ENCODE measurements at regions not wholly inside any gene's neighbourhood (a gene's known extent, or its start where the extent isn't known, plus 50 kb on each side); places are given as distances from the start of the nearest gene placed in this dataset.

DNA sequence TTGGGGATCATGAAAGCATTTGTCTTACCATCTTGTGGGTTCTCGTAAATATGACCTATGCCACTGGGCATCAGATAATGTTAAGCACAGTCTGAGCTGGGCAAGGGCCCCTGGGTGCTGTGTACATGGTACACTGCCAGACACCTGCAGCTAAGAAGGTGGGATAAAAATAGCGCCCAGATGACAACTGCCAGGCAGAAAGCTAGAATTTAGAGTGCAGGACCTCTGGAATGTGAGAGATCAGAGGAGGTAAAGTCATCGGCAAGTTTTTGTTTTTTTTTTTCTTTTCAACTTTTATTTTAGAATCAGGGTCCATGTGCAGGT lies 53.8 kb upstream of the CYRIA start:
- Histone ChIP-seq H3K27ac (no peak overlapping the region), H3K4me3 (no peak overlapping the region), H3K36me3 (no peaks in the 10 kb centered on the region), H3K9me3 (no peaks in the 10 kb centered on the region), H3K27me3 (no peaks in the 10 kb centered on the region), H3K4me1 (no peaks in the 10 kb centered on the region)
- intact Hi-C loops (cut with DNase I) = no loop called here
- no peak for DNase-seq (ENCODE audit: extremely low spot score in 2 of 2)
- TF ChIP-seq CTCF (IDR thresholded peaks at IDR 0.05) (no peak), POLR2AphosphoS5 (IDR thresholded peaks at IDR 0.05; ENCODE audit: insufficient read depth in 1 of 2, low read depth in 1 of 2) (no peak)

DNA sequence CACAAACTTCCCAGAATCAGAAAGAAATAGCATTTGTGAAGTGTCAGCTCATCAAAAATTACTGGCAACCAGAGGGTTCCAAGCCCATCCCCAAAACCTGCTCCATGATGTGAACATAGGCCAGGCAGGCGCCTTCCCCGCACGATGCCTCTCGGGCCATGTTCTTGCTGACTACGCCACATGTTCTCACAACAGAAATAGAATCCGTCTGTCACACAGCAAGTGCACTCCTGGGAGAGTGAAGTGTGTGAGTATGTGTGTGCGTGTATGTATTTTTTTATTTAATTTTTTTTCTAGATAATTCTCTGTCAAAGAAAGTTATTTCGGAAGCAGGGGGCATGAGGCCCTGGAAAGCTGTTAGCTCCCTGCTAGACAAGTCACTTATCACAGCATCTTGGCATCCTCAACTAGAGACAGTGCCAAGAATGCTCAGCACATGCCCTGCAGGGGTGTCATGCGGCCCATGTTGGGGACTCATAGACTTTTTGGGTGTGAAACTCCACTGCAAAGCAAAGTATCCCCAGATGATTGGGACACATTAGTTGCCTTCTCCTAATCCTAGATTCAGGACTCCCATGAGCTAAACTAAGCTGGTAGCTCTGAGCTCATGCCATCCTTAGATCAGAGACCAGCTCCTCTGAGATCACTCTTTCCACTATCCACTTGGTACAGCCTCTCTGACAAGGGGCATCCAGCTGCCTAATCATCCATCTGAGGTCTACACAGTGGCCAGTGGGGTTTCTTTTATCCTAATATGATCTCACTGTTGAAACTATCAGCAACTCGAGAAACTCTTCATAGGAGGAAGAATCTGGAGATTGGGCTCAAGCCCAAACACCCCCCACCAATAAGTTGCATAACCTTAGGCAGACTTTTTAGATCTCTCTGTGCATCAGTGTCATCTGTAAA lies 53.2 kb upstream of the CYRIA start:
- Histone ChIP-seq H3K4me1 (no peaks in the 10 kb centered on the region), H3K9me3 (no peaks in the 10 kb centered on the region), H3K36me3 (no peaks in the 10 kb centered on the region), H3K27me3 (no peaks in the 10 kb centered on the region), H3K4me3 (no peak overlapping the region), H3K27ac (no peak overlapping the region)
- intact Hi-C loops (cut with DNase I) = no loop called here
- TF ChIP-seq POLR2A (IDR thresholded peaks at IDR 0.05) = no peak
- no peak for TF ChIP-seq CTCF (IDR thresholded peaks at IDR 0.05)
- no peak for TF ChIP-seq POLR2AphosphoS5 (IDR thresholded peaks at IDR 0.05; ENCODE audit: insufficient read depth in 1 of 2, low read depth in 1 of 2)
- DNase-seq (ENCODE audit: extremely low spot score in 2 of 2) = no peak

DNA sequence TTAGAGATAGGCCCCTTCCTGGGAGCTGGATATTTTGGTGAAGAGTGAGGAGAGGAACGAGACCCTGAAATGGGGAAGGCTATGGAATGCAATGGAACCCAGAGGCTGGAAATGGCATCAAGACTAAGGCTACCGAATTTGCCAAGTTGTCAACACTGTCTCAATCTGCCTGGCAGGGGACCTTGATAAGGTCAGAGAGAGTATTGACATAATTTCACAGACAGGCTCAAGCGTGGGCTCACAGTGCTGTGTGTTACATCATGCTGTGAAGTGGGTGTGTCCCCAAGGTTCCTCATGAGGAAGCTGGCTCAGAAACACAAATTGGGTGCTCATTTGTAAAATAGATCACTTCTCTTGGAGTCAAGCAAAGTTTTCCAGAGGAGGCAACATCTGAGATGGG lies 51.8 kb upstream of the CYRIA start:
- Histone ChIP-seq H3K36me3 (no peaks in the 10 kb centered on the region), H3K4me3 (no peak overlapping the region), H3K9me3 (no peaks in the 10 kb centered on the region), H3K27me3 (no peaks in the 10 kb centered on the region), H3K4me1 (no peaks in the 10 kb centered on the region), H3K27ac (no peak overlapping the region)
- no peak for DNase-seq (ENCODE audit: extremely low spot score in 2 of 2)
- intact Hi-C loops (cut with DNase I) = no loop called here
- no peak for TF ChIP-seq POLR2AphosphoS5 (IDR thresholded peaks at IDR 0.05; ENCODE audit: insufficient read depth in 1 of 2, low read depth in 1 of 2)
- TF ChIP-seq CTCF (IDR thresholded peaks at IDR 0.05) = no peak
- no peak for TF ChIP-seq POLR2A (IDR thresholded peaks at IDR 0.05)

- Histone ChIP-seq H3K9me3 (no peaks in the 10 kb centered on the region), H3K27me3 (no peaks in the 10 kb centered on the region), H3K36me3 (no peaks in the 10 kb centered on the region), H3K4me3 (no peak overlapping the region), H3K27ac (no peak overlapping the region), H3K4me1 (no peaks in the 10 kb centered on the region)
- no peak for DNase-seq (ENCODE audit: extremely low spot score in 2 of 2)
- intact Hi-C loops (cut with DNase I) = no loop called here
- TF ChIP-seq POLR2A (IDR thresholded peaks at IDR 0.05) (no peak), CTCF (IDR thresholded peaks at IDR 0.05) (no peak), POLR2AphosphoS5 (IDR thresholded peaks at IDR 0.05; ENCODE audit: insufficient read depth in 1 of 2, low read depth in 1 of 2) (no peak)
Measured at GRCh38 chr2:16716944-16717343, 51.3 kb upstream of the CYRIA start.

DNA sequence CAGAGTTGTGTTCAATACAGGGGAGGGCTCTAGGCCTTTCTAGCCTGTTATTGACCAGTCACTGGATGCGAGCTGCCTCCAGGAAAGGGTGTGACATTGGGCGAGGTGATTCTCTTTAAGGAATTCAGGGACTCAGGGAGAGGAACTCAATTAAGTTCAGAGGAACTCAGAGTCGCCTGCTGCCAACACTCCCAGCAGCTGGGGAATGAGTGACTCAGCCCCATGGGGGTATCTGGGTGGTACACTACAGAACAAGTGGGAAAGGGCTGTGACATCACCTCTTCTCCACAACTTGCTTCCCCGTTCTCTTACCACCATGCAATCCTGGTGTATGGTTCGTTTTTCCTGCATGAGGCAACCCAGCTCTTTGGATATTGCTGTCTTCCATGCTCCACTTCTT lies 50.4 kb upstream of the CYRIA start:
- Histone ChIP-seq H3K27ac (no peak overlapping the region), H3K27me3 (no peaks in the 10 kb centered on the region), H3K4me1 (no peaks in the 10 kb centered on the region), H3K4me3 (no peak overlapping the region), H3K9me3 (no peaks in the 10 kb centered on the region), H3K36me3 (no peaks in the 10 kb centered on the region)
- TF ChIP-seq POLR2A (IDR thresholded peaks at IDR 0.05) (no peak), POLR2AphosphoS5 (IDR thresholded peaks at IDR 0.05; ENCODE audit: insufficient read depth in 1 of 2, low read depth in 1 of 2) (no peak), CTCF (IDR thresholded peaks at IDR 0.05) (no peak)
- intact Hi-C loops (cut with DNase I) = no loop called here
- no peak for DNase-seq (ENCODE audit: extremely low spot score in 2 of 2)
